Fibroblast of skin of back (primary cell): ENCODE measurements at regions not wholly inside any gene's neighbourhood (a gene's known extent, or its start where the extent isn't known, plus 50 kb on each side); places are given as distances from the start of the nearest gene placed in this dataset.
"Not testable (repeated sequence)": the region's sequence is repeated elsewhere in the genome, so short reads cannot be mapped to it uniquely, and the experiment has no call there.

Experiments
- DNase-seq: peaks from one replicate; pipeline ENCODE4 v3.0.0-alpha.2; 2013

DNA sequence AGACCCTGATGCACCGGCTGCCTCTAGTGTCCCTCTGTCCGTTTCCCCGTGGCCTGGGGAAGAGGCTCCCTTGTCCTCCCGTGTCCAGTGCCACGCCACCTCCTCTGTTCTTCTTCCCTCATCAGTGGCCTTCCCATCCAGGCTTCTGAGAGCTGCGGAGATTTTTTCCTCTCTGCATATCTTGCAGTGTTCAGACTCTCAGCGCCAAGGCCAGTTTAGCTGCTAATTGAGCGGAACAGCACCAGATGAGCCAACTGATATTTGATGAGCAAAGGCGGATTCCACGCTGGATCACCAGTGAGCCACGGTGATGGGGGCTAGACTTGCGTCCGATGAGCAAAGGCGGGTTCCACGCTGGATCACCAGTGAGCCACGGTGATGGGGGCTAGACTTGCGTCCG lies 257.6 kb downstream of the FOXL1 start:
- DNase-seq: no peak

DNA sequence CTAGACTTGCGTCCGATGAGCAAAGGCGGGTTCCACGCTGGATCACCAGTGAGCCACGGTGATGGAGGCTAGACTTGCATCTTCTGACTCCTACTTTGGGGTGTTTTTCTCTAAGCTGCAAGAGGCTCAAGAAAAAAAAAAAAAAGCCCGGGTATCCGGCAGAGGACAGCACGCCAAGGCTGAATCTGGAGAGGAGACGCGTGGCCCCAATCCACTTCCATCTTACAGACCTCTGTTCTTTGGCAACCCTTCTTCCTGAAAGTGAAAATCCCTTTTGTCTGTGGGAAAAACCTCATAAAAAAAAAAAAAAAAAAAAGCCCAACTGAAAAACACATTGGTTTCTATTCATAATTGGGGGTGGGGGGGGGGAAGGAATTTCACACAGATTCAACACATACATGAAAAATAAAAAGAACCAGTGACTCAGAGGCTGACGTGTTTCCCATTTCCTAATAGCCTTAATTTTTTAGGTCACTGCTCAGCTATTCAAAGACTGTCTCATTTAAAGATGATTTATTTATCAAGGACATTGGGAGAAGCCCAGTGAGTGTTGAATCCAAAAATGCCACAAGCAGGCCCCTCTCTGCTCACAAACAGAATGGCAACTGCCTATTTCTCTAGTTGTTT lies 258.3 kb downstream of the FOXL1 start:
- peak; percentile 98 for DNase-seq

DNA sequence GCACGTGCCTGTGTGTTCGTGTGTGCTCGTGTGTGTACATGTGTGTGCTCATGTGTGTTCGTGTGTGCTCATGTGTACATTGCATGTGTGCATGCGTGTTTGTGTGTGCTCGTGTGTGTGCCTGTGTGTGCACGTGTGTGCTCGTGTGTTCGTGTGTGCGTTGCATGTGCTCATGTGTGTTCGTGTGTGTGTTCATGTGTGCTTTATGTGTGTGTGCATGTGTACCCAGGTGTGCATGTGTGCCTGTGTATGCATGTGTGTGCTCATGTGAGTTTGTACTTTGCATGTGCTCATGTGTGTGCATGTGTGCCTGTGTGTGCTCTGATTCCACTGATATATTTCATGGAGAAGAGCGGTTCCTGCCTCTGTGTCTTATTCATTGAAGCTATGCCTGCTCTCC lies 265.5 kb downstream of the FOXL1 start:
- no peak for DNase-seq

DNA sequence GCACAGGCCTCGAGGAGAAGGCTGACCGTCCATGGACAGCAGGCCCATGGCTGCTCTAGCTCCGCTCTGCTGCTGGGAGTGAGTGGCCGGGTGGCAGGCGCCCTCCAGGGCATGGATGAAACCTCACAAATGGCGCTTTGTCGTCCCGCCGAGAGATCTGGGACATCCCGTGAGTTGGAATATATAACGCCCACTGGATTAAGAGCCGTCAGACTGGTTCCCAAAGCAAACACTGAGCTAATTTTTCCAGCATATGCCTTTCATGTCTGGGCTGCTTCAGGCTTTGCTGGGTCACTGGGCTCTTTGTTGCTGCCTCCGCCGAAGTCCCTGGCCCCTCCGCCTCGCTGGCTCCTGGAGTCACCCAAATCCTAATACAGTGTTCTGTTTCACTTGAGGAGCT lies 266.3 kb downstream of the FOXL1 start:
- no peak for DNase-seq

DNA sequence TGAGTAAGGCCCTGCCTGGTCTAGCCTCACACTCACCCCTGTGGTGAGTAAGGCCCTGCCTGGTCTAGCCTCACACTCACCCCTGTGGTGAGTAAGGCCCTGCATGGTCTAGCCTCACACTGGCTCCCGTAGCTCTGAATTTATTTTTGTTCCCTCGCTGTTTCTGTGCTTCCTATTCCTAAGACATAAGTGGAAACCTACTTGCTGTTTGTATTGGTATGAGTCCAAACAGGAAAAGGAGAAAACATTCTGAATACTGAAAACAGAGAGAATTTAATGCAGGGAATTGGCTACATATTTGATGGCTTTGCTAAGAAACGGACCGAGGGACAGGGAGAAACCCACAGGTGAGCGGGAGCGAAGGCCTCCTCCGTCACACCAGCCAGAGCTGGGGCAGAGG lies 267.8 kb downstream of the FOXL1 start:
- peak; percentile 40 for DNase-seq

DNA sequence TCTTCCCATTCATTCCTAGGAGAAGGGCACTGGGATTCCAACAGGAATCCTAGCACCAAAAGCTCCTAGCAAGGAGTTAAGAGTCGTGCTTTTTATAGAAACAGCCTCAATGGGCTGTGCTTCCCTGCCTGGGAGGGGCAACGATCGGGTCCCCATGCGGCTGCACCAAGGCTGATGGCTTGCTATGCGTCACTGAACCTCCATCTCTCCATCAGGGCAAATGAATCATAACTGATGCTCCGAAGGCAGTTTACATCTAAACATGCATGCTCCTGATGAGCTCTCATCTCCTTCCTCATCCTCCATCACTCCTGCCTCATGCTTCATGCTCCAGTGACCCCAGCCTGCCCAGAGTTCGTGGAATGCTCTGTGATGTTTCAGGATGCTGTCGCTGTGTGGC lies 270.5 kb downstream of the FOXL1 start:
- peak; percentile 47 for DNase-seq

DNA sequence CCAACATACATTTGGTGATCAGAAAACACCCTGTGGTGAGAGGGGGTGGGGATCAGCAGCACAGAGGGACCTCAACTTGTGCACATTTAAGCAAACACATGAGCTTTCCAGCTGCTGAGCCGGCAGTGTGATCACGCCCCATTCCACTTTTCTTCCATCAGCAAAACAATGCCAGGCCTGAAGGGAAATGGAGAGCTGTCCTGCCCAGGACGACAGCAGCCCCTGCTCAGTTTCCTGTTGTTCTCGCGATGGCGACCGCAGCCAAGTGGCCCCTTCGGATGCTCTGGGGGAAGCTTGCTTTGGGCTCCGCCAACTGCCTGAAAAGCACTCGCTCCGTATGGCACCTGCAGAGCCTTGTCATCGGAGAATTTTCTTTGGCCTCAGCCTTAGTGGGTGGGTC lies 272.3 kb downstream of the FOXL1 start:
- DNase-seq: peak; percentile 28

DNA sequence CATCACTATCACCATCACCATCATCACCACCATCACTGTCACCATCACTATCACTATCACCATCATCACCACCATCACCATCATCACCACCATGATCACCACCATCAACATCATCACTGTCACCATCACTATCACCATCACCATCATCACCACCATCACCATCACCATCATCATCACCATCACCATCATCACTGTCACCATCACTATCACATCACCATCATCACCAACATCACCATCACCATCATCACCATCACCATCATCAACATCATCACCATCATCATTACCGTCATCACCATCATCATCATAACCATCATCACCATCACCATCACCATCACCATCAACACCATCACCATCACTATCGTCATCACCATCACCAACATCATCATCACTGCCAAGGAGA lies 273.8 kb downstream of the FOXL1 start:
- DNase-seq: no peak

DNA sequence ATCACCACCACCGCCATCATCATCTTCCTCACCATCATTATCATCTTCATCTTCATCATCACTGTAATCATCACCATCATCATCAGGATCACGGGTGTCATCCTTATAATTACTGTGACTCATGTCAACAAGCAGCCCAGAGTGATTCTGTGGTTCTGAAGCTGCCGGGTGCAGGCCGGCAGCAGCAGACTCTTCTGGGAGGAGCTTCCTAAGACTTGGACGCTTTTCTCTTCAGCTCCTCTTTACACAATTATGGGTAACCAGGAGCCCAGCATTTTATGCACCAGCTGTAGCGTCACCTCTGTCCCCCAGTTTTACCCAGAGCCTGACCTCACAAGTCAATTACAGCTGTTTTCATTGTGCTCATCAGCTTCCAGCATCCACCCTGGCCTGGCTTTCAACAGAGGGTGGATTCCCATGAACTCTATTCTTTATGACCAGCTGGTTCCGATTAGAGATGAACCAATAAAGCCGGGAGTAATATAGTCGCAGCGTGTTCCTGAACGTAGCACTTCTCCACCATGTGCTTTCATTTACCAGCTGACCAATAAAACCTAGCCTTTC lies 275.8 kb downstream of the FOXL1 start:
- peak; percentile 75 for DNase-seq

DNA sequence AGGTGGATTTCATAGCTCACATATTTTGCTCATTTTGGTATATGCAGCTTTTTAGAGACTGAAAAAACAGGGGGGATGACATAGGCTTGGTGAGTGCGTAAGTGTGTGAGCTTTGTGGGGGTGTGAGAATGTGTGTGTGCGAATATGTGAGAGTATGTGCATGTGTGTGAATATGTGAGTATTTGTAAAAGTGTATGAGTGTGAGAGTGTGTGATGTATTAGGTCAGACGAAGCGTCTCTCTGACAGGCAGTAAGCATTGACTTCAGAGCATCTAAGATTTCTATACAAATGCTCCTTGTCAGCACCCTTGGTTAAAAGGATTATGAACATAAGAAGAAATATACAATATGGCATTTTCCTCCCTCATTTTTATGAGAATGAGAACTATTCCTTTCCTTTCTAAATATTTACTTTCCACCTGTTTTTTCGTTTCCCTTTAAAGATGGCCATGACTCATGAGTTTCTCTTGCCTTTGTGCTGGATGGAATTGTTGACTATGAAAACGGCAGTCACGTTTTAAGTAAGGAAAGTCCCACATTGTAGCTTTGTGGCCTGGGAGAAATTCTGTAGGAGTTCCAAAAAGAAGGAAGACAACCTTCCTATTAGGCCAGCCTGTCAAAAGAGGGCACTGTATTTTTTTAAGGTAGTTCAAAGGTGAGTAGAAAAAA lies 276.4 kb downstream of the FOXL1 start:
- peak; percentile 43 for DNase-seq

DNA sequence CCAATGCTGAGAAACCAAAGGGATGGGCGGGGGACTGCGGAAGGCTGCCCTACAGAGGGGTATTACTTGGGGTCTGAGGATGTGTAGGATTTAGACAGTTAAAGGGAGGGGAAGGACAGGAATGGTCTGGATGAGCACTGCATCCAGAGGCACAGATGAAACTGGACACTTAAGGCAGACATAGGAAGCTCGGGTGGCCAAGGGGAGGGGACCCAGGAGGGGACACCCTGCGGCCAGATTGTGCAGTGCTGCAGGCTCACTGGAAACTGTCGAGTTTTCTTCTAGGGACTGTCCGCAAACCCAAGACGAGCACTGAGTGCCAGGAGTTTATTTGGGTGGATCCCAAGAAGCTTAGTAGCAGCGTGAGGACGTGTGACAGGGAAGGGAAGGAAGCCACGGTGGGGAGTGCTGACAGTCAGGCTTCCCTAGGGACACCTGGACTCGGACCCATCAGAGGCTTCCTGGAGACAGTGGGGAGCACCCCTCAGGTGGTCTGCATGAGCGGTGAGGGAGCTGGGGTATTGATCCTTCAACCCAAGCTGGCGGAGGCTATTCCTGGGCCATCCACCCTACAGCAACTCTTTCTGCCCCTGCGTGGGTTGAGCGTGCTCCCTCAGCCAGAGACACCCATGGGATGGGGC lies 278.7 kb downstream of the FOXL1 start:
- no peak for DNase-seq

DNA sequence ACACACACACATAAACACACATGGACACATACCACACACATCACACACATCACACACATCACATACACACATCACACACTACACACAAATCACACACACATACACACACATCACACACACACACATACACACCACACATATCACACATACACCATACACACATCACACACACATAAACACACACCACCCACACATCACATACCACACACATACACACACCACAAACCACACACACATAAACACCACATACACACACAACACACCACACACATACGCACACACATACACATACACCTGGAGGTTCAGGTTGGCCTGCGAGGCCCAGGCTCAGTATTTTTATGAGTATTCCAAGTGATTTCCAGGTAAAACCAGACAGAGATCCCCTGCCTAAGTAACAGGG lies 279.5 kb downstream of the FOXL1 start:
- no peak for DNase-seq

DNA sequence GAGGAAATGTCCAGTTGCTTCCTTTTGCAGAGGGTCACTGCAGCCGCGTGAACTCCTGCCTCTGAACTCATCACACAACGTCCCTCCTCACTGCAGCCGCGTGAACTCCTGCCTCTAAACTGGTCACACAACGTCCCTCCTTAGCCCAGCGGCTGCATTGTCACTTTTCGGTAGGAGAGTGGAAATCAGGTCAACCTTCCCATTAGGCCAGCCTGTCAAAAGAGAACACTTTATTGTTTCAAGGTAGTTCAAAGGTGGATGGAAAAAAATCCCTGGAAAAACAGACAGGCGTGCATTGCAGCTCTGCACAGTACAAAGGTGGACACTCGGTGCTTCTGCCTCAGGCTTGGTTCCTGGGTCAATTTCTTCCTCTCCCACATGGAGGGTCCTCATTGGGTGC lies 280.2 kb downstream of the FOXL1 start:
- no peak for DNase-seq

DNA sequence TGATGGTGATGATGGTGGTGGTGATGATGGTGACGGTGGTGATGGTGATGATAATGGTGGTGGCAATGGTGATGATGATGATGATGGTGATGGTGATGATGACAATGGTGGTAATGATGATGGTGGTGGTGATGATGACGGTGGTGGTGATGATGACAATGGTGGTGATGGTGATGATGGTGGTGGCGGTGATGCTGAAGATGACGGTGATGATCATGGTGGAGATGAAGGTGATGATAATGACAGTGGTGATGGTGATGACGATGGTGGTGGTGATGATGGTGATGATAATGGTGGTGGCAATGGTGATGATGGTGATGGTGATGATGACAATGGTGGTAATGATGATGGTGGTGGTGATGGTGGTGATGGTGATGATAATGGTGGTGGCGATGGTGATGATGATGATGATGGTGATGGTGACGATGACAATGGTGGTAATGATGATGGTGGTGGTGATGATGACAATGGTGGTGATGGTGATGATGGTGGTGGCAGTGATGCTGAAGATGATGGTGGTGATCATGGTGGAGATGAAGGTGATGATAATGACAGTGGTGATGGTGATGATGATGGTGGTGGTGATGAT lies 283.0 kb downstream of the FOXL1 start:
- DNase-seq: not testable (repeated sequence)

DNA sequence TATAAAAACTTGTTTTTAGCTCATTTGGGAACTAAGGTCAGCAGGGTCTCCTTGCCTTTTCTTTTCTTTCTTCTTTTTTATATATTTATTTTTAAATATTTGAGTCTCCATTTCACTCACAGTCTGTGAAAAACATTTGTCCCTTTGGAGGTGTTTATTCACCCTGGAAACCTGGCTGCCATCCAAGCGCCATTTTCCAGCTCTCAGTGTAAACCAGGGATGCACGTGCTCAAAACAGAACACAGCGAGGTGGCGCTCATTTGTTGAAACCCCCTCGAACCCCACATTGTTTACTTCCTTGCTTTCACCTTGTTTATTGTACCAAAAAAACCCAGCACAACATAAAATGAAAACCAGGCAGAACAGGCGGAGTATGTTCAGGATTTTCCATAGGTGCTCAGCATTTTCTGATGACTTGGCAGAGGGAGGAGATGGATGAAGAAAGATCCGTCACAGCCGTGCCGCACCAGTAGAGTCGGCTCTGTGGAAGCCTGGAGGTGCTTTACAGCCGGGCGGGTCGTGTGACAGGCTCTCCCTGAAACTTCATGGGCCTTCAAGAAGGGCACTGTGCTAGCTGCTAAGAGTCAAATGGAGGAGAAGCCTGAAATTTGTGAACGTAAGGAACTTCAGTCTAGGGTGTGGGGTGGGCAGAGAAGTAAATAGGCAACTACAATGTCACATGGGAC lies 284.4 kb downstream of the FOXL1 start:
- DNase-seq: no peak

DNA sequence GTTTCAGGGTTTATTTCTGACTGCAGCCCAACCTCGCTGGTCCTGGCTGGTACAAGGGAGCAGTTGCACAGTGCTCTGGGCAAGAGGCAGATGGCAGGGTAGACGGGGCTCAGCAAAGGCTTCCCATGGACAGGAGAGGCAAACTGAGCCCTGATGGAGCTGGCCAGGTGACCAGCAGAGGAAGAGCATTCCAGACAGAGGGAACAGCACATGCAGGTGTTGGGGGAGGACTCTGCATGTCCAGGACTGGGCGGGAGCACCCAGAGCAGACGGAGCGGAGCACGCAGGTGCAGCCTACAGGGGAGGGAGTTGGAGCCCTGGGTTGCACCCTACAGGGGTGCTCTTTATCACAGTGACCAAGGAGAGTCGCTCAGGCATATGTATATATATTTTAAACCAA lies 285.3 kb downstream of the FOXL1 start:
- no peak for DNase-seq

DNA sequence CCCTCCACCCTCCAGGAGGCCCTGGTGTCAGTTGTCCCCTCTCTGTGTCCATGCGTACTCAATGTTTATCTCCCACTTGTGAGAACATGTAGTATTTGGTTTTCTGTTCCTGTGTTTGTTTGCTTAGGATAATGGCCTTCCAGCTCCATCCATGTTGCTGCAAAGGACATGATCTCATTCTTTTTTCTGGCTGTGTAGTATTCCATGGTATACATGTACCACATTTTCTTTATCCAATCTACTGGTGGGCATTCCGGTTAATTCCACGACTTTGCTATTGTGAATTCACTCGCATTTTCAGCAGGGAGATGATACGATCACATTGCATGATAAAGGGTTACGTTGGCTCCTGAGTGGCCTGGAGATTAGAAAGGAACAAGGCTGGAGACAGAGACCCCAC lies 286.2 kb downstream of the FOXL1 start:
- DNase-seq: no peak

DNA sequence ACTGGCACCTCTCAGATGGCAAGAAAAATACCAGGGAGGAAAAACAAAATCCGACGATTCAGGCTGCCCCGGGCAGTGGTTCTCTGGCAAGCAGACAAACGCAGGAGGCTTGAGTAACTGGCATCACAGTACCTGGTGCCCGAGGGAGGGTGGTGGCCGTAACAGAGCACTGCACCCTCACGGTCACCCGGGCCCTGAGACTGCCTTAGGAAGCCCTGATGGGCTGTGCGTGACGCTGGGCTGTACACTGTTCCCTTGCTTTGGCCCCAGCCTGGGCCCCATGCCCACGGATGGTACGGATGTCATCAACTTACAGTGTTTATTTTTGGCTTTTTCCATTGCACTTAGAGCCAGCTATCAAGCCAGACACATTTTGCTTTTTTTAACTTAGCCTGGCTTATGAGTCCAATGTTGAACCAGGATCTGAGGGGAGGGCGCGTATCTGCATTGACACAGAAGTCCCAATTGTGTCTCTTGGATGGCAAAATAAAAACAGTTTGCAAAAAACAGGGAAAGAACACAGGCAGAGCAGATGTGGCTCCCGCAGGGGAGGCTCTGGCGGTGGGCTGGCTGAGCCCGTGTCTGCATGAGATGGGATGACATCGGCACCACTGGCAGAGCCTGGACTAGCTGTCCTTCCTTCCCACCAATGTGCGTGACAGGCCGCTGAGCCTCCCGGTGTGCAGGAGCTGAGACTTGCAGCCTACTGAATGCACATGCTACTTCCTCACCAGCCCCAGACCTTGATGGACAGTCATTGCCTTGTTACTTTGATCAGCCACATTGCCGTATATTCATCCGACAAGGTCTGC lies 287.7 kb downstream of the FOXL1 start:
- DNase-seq: peak; percentile 57

DNA sequence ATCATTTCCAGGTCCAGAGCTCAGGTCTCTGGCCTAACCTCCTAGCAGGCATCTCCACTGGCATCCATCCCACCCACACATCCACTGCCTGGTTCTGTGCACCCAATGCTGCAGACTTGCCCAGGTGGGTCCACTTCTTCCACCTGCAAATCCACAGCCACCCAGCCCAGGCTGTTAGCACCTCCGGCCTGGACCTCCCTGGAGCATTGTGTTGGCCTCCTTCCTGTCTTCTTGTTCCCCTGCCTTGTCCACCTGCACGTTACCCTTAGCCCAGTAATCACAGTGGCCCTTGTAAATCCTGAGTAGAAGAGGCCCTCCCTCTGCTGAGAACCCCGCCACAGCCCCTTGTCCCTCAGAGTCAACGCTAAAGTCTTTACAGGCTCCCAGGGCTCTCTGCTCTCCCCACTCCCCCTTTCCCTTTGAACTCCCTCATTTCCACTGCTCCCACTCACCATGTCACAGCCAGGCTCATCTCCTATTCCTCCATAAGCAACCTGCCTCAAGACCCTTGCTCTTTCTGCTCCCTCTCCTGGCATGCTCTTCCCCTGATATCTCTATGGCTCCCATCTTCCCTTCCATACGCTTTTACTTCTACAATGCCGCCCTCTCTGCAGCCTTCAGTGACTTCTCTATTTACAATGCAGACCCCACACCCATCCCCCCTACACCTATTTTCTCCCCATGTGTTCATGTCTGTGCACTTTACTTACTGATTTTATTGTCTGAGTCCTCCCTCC lies 288.8 kb downstream of the FOXL1 start:
- no peak for DNase-seq

DNA sequence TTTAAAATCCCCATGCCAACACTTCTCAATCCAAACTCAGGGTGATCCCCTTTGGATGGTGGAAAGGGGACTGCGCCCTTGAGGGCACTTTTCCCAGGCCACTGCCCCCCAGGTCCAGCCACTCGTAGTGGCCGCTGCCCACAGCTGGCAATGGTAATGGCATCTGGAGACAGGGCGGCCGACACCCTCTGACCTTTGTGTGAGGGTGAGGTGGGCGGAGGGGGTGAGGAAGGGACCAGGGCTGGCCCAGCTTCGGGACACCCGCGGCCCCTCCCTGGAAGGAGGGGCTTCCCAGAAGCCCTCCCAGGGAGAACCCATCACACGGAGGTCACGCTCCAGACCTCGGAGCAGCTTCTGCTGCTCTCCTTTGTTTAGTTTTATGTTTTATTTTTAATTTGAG lies 289.7 kb downstream of the FOXL1 start:
- no peak for DNase-seq

DNA sequence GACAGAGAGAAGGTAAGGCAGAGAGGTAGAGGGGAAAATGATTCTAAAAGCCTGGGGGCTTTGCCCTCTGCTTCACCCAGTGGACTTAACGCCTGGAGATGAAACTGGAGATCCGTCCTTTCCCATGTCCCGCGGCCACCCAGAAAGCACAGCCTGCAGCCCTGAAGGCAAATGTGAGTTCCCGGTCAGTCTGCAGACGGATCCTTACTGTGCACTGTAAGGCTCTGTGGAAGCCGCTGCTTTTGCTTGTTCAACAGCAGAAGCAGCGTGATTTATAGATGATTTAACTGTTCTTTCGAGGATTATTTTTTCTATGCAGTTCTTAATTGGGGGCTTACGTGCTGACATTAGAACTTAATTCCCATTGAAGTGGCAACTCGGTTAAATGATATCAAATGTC lies 290.4 kb downstream of the FOXL1 start:
- no peak for DNase-seq
